ENCODE measurements at regions not wholly inside any gene's neighbourhood (a gene's known extent, or its start where the extent isn't known, plus 50 kb on each side); places are given as distances from the start of the nearest gene placed in this dataset.

DNA sequence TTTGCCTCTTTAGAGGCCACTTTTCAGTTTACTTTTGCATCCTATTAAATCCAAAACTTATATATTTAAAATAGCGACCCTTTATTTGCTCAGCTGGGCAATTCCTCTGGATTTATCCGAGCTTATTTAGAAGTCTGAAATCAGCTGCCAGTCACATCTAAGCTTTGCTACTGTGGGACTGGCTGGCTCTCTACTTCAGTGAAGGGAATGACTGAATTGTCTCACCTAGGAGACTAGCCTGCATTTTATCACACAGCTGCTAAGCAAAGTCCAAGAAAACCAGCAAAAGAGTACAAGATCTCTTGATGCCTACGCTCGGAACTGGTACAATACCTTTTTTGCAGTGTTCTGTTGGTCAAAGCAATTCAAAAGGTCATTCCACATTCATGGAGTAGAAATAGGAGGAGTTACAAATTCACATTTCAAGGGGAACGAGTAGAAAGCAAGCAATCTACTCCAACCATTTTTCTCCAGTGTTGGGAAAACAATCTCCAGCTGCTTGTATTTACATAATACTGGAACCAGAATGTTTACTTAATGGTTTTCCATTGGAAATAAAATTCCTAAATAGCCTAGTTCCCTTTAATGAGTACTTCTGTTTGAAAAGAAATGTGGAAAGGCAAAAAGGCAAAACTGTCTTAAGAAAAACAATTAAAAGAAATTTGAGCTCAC, 160.2 kb downstream of the MAGEB5 start:
- TF ChIP-seq, protein P1, sequence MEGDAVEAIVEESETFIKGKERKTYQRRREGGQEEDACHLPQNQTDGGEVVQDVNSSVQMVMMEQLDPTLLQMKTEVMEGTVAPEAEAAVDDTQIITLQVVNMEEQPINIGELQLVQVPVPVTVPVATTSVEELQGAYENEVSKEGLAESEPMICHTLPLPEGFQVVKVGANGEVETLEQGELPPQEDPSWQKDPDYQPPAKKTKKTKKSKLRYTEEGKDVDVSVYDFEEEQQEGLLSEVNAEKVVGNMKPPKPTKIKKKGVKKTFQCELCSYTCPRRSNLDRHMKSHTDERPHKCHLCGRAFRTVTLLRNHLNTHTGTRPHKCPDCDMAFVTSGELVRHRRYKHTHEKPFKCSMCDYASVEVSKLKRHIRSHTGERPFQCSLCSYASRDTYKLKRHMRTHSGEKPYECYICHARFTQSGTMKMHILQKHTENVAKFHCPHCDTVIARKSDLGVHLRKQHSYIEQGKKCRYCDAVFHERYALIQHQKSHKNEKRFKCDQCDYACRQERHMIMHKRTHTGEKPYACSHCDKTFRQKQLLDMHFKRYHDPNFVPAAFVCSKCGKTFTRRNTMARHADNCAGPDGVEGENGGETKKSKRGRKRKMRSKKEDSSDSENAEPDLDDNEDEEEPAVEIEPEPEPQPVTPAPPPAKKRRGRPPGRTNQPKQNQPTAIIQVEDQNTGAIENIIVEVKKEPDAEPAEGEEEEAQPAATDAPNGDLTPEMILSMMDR (IDR thresholded peaks at IDR 0.05), result no peak
- TF ChIP-seq POLR2AphosphoS5 (IDR thresholded peaks at IDR 0.05), result no peak
